ENCODE measurements at regions not wholly inside any gene's neighbourhood (a gene's known extent, or its start where the extent isn't known, plus 50 kb on each side); places are given as distances from the start of the nearest gene placed in this dataset.

DNA sequence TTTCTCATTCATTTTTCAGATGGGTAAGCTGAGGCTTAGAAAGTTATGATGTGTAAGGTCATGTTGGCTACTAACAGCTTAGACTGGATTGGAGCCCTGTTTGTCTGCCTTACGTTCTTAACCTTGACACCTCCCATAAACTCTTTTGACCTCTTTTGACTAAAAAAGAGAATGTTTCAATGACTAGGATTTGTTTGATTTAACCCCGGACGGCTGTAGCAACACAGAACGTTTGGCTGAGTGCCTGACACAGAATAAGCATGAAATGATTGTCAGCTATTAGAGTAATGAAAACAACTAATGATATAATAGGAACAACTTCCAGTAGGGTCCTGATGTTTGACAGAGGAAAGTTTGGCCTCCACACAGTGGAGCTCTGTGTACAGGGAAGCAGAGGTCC is 83.3 kb upstream of the PDZD8 start:
- H2AFZ ChIP-seq (ENCODE audit: low read depth), result no peak overlapping the region
- no peak overlapping the region for H3K9ac ChIP-seq
- H3K27ac ChIP-seq (ENCODE audit: low read depth in 2 of 2, low read length in 1 of 2), result no peak overlapping the region
- POLR2A ChIA-PET, result no interaction called here
- no peaks in the 10 kb centered on the region; a peak in 1 of 4 replicates for H3K4me1 ChIP-seq (ENCODE audit: control insufficient read depth in 1 of 2, insufficient read depth in 2 of 2, low read depth in 1 of 2, low read length in 1 of 2)
- H3K36me3 ChIP-seq (replicated peaks in 1 of 2; ENCODE audit: control insufficient read depth in 1 of 2, insufficient read depth in 2 of 2, low read length in 1 of 2), result no peaks in the 10 kb centered on the region
- H3K27me3 ChIP-seq (ENCODE audit: insufficient read depth), result no peaks in the 10 kb centered on the region
- no peaks in the 10 kb centered on the region for H3K9me3 ChIP-seq
- WGBS (ENCODE audit: low lambda C conversion rate), result 43% methylated on average over 4 of the region's 4 CpGs
- H3F3A ChIP-seq (replicated peaks; ENCODE audit: insufficient read depth), result no peaks in the 10 kb centered on the region
- H3K4me3 ChIP-seq (ENCODE audit: low read depth in 2 of 2, low read length in 1 of 2), result no peak overlapping the region
- DNase-seq, result no peak
- H3K79me2 ChIP-seq (ENCODE audit: insufficient read depth), result no peaks in the 10 kb centered on the region
- H3K4me2 ChIP-seq, result no peak overlapping the region
- no peaks in the 10 kb centered on the region for H3K9me2 ChIP-seq
- no peaks in the 10 kb centered on the region for H4K20me1 ChIP-seq (ENCODE audit: insufficient read depth)
- TF ChIP-seq ELF1 (IDR thresholded peaks at IDR 0.05) (no peak), RXRA (IDR thresholded peaks at IDR 0.05; ENCODE audit: borderline replicate concordance, low read depth) (no peak), MEF2A (IDR thresholded peaks at IDR 0.05; ENCODE audit: borderline replicate concordance, low read depth) (no peak), TEAD4 (IDR thresholded peaks at IDR 0.05; ENCODE audit: borderline replicate concordance, insufficient read depth) (no peak), GATA2 (CRISPR knock-in tag; IDR thresholded peaks at IDR 0.05) (no peak), NRF1 (IDR thresholded peaks at IDR 0.05; ENCODE audit: low read depth, low read length) (no peak), JUND (IDR thresholded peaks at IDR 0.05) (no peak)
- TF ChIP-seq, protein P1, sequence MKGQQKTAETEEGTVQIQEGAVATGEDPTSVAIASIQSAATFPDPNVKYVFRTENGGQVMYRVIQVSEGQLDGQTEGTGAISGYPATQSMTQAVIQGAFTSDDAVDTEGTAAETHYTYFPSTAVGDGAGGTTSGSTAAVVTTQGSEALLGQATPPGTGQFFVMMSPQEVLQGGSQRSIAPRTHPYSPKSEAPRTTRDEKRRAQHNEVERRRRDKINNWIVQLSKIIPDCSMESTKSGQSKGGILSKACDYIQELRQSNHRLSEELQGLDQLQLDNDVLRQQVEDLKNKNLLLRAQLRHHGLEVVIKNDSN (IDR thresholded peaks at IDR 0.05; ENCODE audit: borderline replicate concordance, low read depth), result no peak
- TF ChIP-seq, protein P2, sequence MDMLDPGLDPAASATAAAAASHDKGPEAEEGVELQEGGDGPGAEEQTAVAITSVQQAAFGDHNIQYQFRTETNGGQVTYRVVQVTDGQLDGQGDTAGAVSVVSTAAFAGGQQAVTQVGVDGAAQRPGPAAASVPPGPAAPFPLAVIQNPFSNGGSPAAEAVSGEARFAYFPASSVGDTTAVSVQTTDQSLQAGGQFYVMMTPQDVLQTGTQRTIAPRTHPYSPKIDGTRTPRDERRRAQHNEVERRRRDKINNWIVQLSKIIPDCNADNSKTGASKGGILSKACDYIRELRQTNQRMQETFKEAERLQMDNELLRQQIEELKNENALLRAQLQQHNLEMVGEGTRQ (IDR thresholded peaks at IDR 0.05; ENCODE audit: borderline replicate concordance, low read depth, low read length), result no peak
- CTCF ChIA-PET, result interaction anchor here (0.8 to 9.4 kb wide), 4 partner anchors 12 to 1001 kb away, joined by 3 to 59 read pairs (median 4); no protein-coding TSS in a partner anchor

DNA sequence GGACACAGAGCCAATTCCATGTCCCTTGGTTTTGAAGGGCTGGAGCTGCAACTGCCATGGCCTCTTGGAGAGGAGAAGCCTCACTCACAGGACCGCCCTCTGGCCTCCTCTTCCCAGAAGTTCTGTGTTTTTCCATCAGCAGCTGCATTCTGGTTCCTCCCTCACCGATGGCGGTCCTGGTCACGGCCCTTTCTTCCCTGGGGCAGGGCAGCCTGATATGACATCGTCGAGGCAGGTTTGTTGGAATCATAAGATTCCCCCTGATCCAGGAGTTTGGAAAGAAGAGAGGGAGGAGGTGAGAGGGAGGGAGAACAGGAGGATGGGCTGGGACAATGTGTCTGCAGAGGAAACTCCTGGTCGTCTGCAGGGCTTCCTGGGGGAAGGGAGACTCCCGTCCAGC is 82.7 kb upstream of the PDZD8 start:
- no peak overlapping the region for H3K4me2 ChIP-seq
- no peaks in the 10 kb centered on the region for H4K20me1 ChIP-seq (ENCODE audit: insufficient read depth)
- DNase-seq, result no peak
- no peak overlapping the region for H3K4me3 ChIP-seq (ENCODE audit: low read depth in 2 of 2, low read length in 1 of 2)
- no peaks in the 10 kb centered on the region for H3K9me3 ChIP-seq
- no peak overlapping the region for H2AFZ ChIP-seq (ENCODE audit: low read depth)
- H3K27me3 ChIP-seq (ENCODE audit: insufficient read depth), result no peaks in the 10 kb centered on the region
- H3K36me3 ChIP-seq (replicated peaks in 1 of 2; ENCODE audit: control insufficient read depth in 1 of 2, insufficient read depth in 2 of 2, low read length in 1 of 2), result no peaks in the 10 kb centered on the region
- POLR2A ChIA-PET, result no interaction called here
- no peaks in the 10 kb centered on the region for H3K79me2 ChIP-seq (ENCODE audit: insufficient read depth)
- H3F3A ChIP-seq (replicated peaks; ENCODE audit: insufficient read depth), result no peaks in the 10 kb centered on the region
- 35% methylated on average over 8 of the region's 8 CpGs for whole genome bisulfite sequencing (ENCODE audit: low lambda C conversion rate)
- TF ChIP-seq, protein P1 (IDR thresholded peaks at IDR 0.05; ENCODE audit: borderline replicate concordance, low read depth), result no peak
- TF ChIP-seq SIN3A (IDR thresholded peaks at IDR 0.05; ENCODE audit: borderline replicate concordance, low read depth, low read length), result no peak
- TF ChIP-seq TCF12 (IDR thresholded peaks at IDR 0.05), result no peak
- no peaks in the 10 kb centered on the region; a peak in 1 of 4 replicates for H3K4me1 ChIP-seq (ENCODE audit: control insufficient read depth in 1 of 2, insufficient read depth in 2 of 2, low read depth in 1 of 2, low read length in 1 of 2)
- H3K9me2 ChIP-seq, result no peaks in the 10 kb centered on the region
- H3K27ac ChIP-seq (ENCODE audit: low read depth in 2 of 2, low read length in 1 of 2), result no peak overlapping the region
- no peak overlapping the region for H3K9ac ChIP-seq
- CTCF ChIA-PET, result interaction anchor here (0.8 to 9.4 kb wide), 3 partner anchors 12 to 1001 kb away, joined by 4 to 59 read pairs (median 5); no protein-coding TSS in a partner anchor

Measured in SK-N-SH (cell line).